HG03139 (cell line): ENCODE measurements at regions not wholly inside any gene's neighbourhood (a gene's known extent, or its start where the extent isn't known, plus 50 kb on each side); places are given as distances from the start of the nearest gene placed in this dataset.

ENCODE experiments used
- ATAC-seq: cut with Tn5 transposase; IDR thresholded peaks from one replicate; pipeline ENCODE4 v1.9.1; 2021; ENCODE audit not compliant: unreplicated experiment

GRCh38 chr6:104428184-104428583 is 431.5 kb downstream of the HACE1 start:
- ATAC-seq = no peak

- no peak for ATAC-seq
These were observed 436.0 kb downstream of the HACE1 start for GRCh38 chr6:104423691-104424090.

- ATAC-seq = no peak
These were observed 438.1 kb downstream of the HACE1 start for GRCh38 chr6:104421650-104422049.

DNA sequence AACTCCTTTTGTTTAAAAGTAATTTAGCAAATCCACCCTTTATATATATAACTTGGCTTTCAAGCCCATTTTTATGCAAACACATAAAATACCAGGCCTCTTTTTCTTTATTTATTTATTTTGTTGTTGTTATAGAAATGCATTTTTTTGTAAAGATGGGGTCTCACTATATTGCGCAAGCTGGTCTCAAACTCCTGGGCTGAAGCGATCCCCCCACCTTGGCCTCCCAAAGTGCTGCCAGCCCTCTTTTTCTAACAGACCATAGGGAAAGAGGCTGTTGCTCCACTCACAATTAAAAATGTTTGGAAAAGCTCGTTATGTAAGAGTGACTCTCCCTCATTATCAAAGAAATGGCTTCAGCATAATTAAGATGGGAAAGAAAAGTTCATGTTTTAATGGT is 440.9 kb downstream of the HACE1 start:
- ATAC-seq = no peak

GRCh38 chr6:104418125-104418524 is 441.6 kb downstream of the HACE1 start:
- ATAC-seq = no peak

DNA sequence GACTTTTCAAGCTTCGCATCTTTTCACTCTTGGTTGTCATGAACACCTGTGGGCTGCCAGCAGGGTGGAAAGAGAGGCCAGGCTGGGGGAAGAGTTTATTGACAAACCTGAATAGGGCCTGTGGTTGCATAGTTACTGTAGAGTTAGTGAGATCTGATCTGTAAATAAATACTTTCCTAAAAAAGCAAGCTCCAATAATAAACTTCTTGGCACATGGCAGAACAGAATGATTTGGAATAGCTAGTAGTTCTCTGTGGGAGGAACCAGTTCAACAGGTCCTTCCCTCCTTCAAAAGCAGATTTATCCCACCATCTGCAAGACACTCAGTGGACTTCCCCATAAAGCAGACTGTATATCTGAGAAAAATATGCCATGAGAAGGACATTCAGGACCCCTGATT is 445.0 kb downstream of the HACE1 start:
- no peak for ATAC-seq

DNA sequence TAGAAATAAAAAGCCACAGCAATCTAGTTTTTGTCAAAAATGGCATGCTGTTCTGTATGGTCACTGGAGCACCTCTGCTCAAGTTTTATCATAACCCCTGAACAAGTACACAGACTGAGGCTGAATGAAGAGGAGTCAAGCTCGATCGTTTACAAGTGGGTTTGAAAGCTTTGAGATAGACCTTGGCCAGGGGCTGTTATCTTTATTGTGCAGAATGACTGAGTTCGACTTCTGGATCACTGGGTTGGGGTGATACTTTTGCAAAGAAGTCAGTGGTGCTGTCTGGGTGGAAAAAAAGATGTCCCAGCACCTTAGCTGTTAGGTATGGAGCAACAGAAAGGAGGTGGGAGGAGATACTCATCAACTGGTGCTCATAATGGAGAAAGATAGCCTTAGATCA is 446.0 kb downstream of the HACE1 start:
- no peak for ATAC-seq

DNA sequence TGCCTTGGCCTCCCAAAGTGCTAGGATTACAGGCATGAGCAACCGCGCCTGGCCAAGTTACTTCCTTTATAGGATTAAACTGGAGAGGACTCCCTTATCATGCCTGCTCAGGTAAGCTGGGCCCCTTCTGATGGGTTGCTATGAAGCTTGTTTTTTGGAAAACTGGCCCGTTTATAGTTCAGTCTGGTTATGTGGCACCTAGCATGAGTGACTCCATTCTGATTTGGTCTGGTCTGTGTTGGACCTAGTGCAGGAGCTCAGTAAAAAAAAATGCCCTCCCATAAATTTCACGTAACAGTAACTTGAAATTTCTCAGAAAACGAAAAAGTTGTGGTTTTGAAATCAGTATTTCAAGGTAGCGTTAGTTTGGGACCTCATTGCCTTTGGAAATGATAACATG is 448.4 kb downstream of the HACE1 start:
- no peak for ATAC-seq

GRCh38 chr6:104409913-104410312 is 449.8 kb downstream of the HACE1 start:
- ATAC-seq = no peak

DNA sequence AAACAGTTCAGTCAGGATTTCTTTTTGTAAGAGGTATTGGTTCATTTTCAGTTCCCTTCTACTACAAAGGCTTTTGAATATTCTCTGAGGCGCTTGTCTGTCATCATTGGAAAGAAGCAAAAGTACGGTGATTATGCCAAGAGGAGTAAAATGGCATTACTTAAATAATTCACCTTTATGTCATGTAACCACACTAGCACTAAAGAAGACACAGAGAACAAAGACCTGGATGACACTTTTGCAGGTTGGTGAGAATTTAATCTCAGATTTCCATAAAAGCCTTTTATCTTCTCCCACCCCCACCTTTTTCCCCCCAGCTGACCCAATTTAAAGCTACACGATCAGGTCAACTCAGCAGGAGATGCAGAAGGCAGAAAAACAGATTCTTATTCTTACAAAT is 451.8 kb downstream of the HACE1 start:
- ATAC-seq = no peak

DNA sequence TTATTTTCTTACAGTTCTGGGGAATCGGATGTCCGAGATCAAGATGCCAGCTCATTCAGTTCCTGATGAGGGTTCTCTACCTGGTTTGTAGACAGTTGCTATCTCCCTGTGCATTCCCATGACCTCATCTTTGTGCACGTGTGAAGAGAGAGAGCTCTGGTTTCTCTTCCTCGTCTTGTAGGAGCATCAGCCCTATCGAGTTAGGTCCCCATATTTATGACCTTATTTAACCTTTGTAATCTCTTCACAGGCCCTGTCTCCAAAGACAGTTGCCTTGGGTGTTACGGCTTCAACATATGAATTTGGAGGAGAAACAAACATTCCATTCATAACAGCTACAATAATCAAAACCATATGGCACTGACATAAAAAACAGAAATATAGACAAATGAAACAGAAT is 455.3 kb downstream of the HACE1 start:
- ATAC-seq = no peak

DNA sequence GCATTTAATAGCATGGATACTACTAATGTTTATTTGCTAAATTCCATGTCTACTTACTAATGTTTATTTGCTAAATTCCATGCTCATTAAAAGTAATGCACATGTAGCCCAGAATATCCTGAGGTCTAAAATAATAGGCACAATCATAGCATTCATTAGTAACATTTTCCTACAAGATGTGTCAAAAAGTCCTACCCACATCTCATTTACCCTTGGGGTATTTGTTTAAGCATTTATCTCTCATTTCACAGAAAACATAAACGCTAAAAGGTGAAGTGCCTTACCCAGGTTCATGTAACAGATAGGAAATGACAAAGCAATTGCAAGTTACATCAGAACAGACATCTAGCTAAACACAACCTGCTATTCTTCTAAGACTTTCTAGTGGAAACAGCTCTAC is 457.1 kb downstream of the HACE1 start:
- no peak for ATAC-seq

GRCh38 chr6:104401926-104402325 is 457.8 kb downstream of the HACE1 start:
- no peak for ATAC-seq

- ATAC-seq = no peak
These were observed 458.9 kb downstream of the HACE1 start for GRCh38 chr6:104400844-104401243.

DNA sequence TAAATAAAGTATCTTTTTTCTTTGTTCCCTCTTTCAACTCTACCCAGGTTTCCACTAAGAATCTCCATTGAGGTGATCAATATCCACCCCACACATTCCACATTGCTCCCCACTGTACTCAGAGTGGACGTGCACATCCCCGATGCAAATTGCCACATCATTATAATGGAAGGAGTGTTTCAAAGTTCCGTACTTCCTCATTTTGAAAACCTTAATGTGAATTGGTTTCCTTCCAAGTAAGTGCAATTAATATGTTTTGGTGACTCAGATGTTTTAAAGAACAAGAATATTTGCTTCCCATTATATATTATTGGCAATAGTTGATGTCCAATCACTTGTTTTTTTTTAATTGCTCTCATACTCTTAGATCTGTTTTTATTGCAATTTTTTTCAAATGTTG is 463.6 kb downstream of the HACE1 start:
- ATAC-seq = no peak

- ATAC-seq = no peak
These were observed 477.8 kb downstream of the HACE1 start for GRCh38 chr6:104381907-104382306.

DNA sequence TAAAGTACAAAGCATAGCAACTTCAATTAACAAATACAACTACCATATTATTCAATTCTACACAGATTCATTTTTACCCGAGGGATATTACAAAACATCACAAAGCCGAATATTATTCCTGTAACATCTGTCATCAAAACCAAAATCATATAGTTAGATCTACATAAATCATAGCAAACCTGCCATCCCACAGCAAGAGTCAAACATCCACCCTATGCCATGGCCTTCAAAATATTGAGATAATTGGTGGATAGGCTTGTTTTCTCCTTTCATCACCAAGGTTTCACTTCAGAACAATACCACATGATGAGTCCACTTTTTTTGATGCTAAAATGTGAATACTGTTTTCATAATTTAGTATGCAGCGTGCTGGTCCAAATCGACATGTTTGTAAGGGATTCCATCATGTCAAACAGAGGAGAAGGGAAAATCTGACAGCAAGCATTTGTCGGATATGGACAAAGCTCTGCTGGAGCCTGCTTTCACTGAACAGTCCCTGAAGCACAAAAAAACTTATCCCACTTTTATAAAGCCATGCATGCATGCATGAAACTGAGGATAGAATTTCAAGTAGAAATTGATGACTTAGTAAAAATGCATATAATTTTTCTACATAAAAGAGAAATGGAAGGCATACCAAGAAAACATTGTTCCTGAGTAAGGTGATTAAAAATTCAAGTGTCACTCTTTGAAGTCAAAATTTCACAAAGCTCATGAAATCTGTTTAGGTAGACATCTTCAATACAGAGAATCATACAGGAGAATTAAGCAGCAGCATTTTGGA is 494.1 kb downstream of the HACE1 start:
- no peak for ATAC-seq

GRCh38 chr6:104357928-104358327 is 501.8 kb downstream of the HACE1 start:
- ATAC-seq = no peak

GRCh38 chr6:104356197-104356596 is 503.5 kb downstream of the HACE1 start:
- ATAC-seq = no peak

DNA sequence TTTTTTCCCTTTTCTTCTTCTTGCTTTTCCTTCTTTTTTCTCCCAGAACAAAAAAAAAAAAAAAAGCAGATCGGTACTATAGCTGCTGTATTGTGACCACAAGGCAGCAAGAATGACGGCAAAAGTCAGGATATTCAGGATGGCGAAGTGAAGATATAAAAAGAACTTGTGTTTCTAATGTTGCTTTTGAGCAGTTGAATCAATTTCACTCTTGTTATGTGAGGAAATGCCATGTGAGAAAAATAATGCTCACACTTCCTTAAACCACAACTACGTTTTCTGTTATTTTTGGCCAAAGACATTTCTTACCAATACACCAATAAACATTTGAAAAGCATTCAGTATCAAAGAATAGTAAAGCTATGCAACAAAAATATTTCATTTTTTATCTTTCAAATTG is 510.5 kb downstream of the HACE1 start:
- ATAC-seq = no peak

GRCh38 chr6:104344223-104344622 is 515.5 kb downstream of the HACE1 start:
- no peak for ATAC-seq

- ATAC-seq = no peak
These were observed 527.4 kb downstream of the HACE1 start for GRCh38 chr6:104332364-104332763.
